Glutamatergic neuron (in vitro differentiated cells): ENCODE measurements at regions not wholly inside any gene's neighbourhood (a gene's known extent, or its start where the extent isn't known, plus 50 kb on each side); places are given as distances from the start of the nearest gene placed in this dataset.

Experiments used
- DNase-seq: peaks from one replicate; pipeline ENCODE4 v3.0.0; 2022
- H3K27ac Mint-ChIP-seq: one replicate; pipeline ENCODE4 v1.8.0; 2020; ENCODE audit warnings: mild to moderate bottlenecking, mixed read lengths, inconsistent platforms; ENCODE audit not compliant: unreplicated experiment
- H3K27me3 Mint-ChIP-seq: one replicate; pipeline ENCODE4 v1.8.0; 2020; ENCODE audit warnings: mild to moderate bottlenecking, moderate library complexity, mixed read lengths, inconsistent platforms; ENCODE audit not compliant: unreplicated experiment
- H3K36me3 Mint-ChIP-seq: one replicate; pipeline ENCODE4 v1.8.0; 2020; ENCODE audit warnings: mild to moderate bottlenecking, mixed read lengths, inconsistent platforms; ENCODE audit not compliant: unreplicated experiment
- H3K4me1 Mint-ChIP-seq: one replicate; pipeline ENCODE4 v1.8.0; 2020; ENCODE audit warnings: mild to moderate bottlenecking, low read depth, mixed read lengths, inconsistent platforms; ENCODE audit not compliant: unreplicated experiment
- H3K4me3 Mint-ChIP-seq: one replicate; pipeline ENCODE4 v1.8.0; 2020; ENCODE audit warnings: mild to moderate bottlenecking, mixed read lengths, inconsistent platforms; ENCODE audit not compliant: unreplicated experiment
- H3K9me3 Mint-ChIP-seq: one replicate; pipeline ENCODE4 v1.8.0; 2020; ENCODE audit warnings: mild to moderate bottlenecking, moderate library complexity, mixed read lengths, inconsistent platforms; ENCODE audit not compliant: unreplicated experiment
- CTCF ChIP-seq: fragments of 200-600 bp; sonication (generic); IDR thresholded peaks from one replicate; pipeline ENCODE4 v1.5.0; 2021; ENCODE audit not compliant: partially characterized antibody, unreplicated experiment

GRCh38 chr10:69748621-69749020, 53.1 kb upstream of the COL13A1 start:
- Mint-ChIP-seq H3K9me3 (no peaks in the 10 kb centered on the region), H3K4me3 (no peak overlapping the region), H3K27me3 (peaks cover 5% of the 10 kb centered on the region), H3K36me3 (no peaks in the 10 kb centered on the region), H3K4me1 (no peaks in the 10 kb centered on the region), H3K27ac (no peak overlapping the region)
- DNase-seq, result no peak
- TF ChIP-seq CTCF, result no peak

- DNase-seq, result no peak
- Mint-ChIP-seq H3K4me1 (no peaks in the 10 kb centered on the region), H3K27me3 (peaks cover 5% of the 10 kb centered on the region), H3K36me3 (no peaks in the 10 kb centered on the region), H3K4me3 (no peak overlapping the region), H3K27ac (no peak overlapping the region), H3K9me3 (no peaks in the 10 kb centered on the region)
- no peak for TF ChIP-seq CTCF
Observed at GRCh38 chr10:69749178-69750010, 52.3 kb upstream of the COL13A1 start.

GRCh38 chr10:69750011-69750373, 51.7 kb upstream of the COL13A1 start:
- TF ChIP-seq CTCF, result no peak
- H3K27me3 Mint-ChIP-seq, result peaks cover 7% of the 10 kb centered on the region

GRCh38 chr10:69750725-69751124, 51.0 kb upstream of the COL13A1 start:
- Mint-ChIP-seq H3K4me3 (no peak overlapping the region), H3K36me3 (no peaks in the 10 kb centered on the region), H3K4me1 (no peaks in the 10 kb centered on the region), H3K27ac (no peak overlapping the region), H3K9me3 (no peaks in the 10 kb centered on the region), H3K27me3 (peaks cover 9% of the 10 kb centered on the region)
- DNase-seq, result no peak
- TF ChIP-seq CTCF, result no peak

More at GRCh38 chr10:69750011-69750373, 51.7 kb upstream of the COL13A1 start:
- H3K9me3 Mint-ChIP-seq, result no peaks in the 10 kb centered on the region
- H3K4me1 Mint-ChIP-seq, result no peaks in the 10 kb centered on the region
- DNase-seq, result no peak
- no peaks in the 10 kb centered on the region for H3K36me3 Mint-ChIP-seq
- H3K4me3 Mint-ChIP-seq, result no peak overlapping the region
- no peak overlapping the region for H3K27ac Mint-ChIP-seq

GRCh38 chr10:69751214-69751613, 50.5 kb upstream of the COL13A1 start:
- H3K4me1 Mint-ChIP-seq, result no peaks in the 10 kb centered on the region

More at GRCh38 chr10:69751214-69751613, 50.5 kb upstream of the COL13A1 start:
- Mint-ChIP-seq H3K9me3 (no peaks in the 10 kb centered on the region), H3K4me3 (no peak overlapping the region), H3K36me3 (no peaks in the 10 kb centered on the region), H3K27me3 (peaks cover 9% of the 10 kb centered on the region), H3K27ac (no peak overlapping the region)
- no peak for TF ChIP-seq CTCF
- DNase-seq, result no peak
